GM23338 (cell line): ENCODE measurements at regions not wholly inside any gene's neighbourhood (a gene's known extent, or its start where the extent isn't known, plus 50 kb on each side); places are given as distances from the start of the nearest gene placed in this dataset.

Experiments
- ATAC-seq: fragments of 200-7000 bp; cut with Tn5 transposase; 3 replicates; pipeline ENCODE4 v1.9.1; 2020
- DNase-seq: peaks from one replicate; pipeline ENCODE4 v3.0.0-alpha.2; 2015; ENCODE audit warnings: low spot score
- H2AFZ ChIP-seq: fragments of 200-600 bp; sonication (generic); 2 replicates; pipeline ENCODE4 v1.8.0; 2016; ENCODE audit warnings: antibody characterized with exemption, mild to moderate bottlenecking, moderate library complexity
- H3F3A ChIP-seq: fragments of 200-600 bp; sonication (generic); replicated peaks from 2 replicates; pipeline ENCODE4 v1.8.0; 2017; ENCODE audit warnings: antibody characterized with exemption, mixed run types, low read depth
- H3K27ac ChIP-seq: fragments of 200-600 bp; sonication (generic); 2 replicates; pipeline ENCODE4 v1.6.1; 2016; ENCODE audit warnings: low read depth
- H3K27me3 ChIP-seq: fragments of 200-600 bp; sonication (generic); 2 replicates; pipeline ENCODE4 v1.8.0; 2016; ENCODE audit warnings: mild to moderate bottlenecking, mixed run types, moderate library complexity; ENCODE audit not compliant: insufficient read depth
- H3K36me3 ChIP-seq: fragments of 200-600 bp; sonication (generic); 2 replicates; pipeline ENCODE4 v1.8.0; 2016; ENCODE audit warnings: mild to moderate bottlenecking; ENCODE audit not compliant: insufficient read depth
- H3K4me1 ChIP-seq: fragments of 200-600 bp; sonication (generic); 2 replicates; pipeline ENCODE4 v1.8.0; 2016; ENCODE audit warnings: mild to moderate bottlenecking, moderate library complexity; ENCODE audit not compliant: insufficient read depth
- H3K4me2 ChIP-seq: fragments of 200-600 bp; sonication (generic); 2 replicates; pipeline ENCODE4 v1.7.1; 2017; ENCODE audit warnings: mixed run types
- H3K4me3 ChIP-seq: fragments of 200-600 bp; sonication (generic); 2 replicates; pipeline ENCODE4 v1.6.1; 2016; ENCODE audit warnings: mixed run types
- H3K79me2 ChIP-seq: fragments of 200-600 bp; sonication (generic); replicated peaks from 2 replicates; pipeline ENCODE4 v1.8.0; 2017; ENCODE audit warnings: mild to moderate bottlenecking; ENCODE audit not compliant: insufficient read depth
- H3K9me2 ChIP-seq: fragments of 200-600 bp; sonication (generic); 2 replicates; pipeline ENCODE4 v1.8.0; 2017; ENCODE audit not compliant: insufficient read depth
- H4K20me1 ChIP-seq: fragments of 200-600 bp; sonication (generic); replicated peaks from 2 replicates; pipeline ENCODE4 v1.8.0; 2017; ENCODE audit warnings: mild to moderate bottlenecking; ENCODE audit not compliant: insufficient read depth
- H3K27ac Mint-ChIP-seq: 2 replicates; pipeline ENCODE4 v1.8.0; 2020; ENCODE audit warnings: inconsistent platforms, mild to moderate bottlenecking, moderate library complexity, mixed read lengths
- H3K27me3 Mint-ChIP-seq: 3 replicates; pipeline ENCODE4 v1.8.0; 2022; ENCODE audit warnings: low read depth, mild to moderate bottlenecking, moderate library complexity, mixed read lengths, inconsistent platforms; ENCODE audit not compliant: insufficient read depth, poor library complexity
- H3K36me3 Mint-ChIP-seq: 3 replicates; pipeline ENCODE4 v1.8.0; 2021; ENCODE audit warnings: low read depth, mild to moderate bottlenecking, inconsistent platforms, moderate library complexity, mixed read lengths
- H3K4me1 Mint-ChIP-seq: 3 replicates; pipeline ENCODE4 v1.8.0; 2020; ENCODE audit warnings: mild to moderate bottlenecking, inconsistent platforms, mixed read lengths
- H3K4me3 Mint-ChIP-seq: 3 replicates; pipeline ENCODE4 v1.8.0; 2021; ENCODE audit warnings: moderate library complexity, mild to moderate bottlenecking, inconsistent platforms, mixed read lengths
- H3K9me3 Mint-ChIP-seq: 3 replicates; pipeline ENCODE4 v1.8.0; 2020; ENCODE audit warnings: moderate library complexity, mild to moderate bottlenecking, inconsistent platforms, mixed read lengths
- CTCF ChIP-seq, 2 experiments: fragments of 200-600 bp in 1 of 2; sonication (generic) in 1 of 2; conservative IDR thresholded peaks; 2 replicates each; pipeline versions ENCODE4 v1.5.1 to v1.6.1; 2016 to 2017; ENCODE audit warnings: antibody characterized with exemption in 2 of 2, low read depth in 2 of 2, mild to moderate bottlenecking in 2 of 2, moderate library complexity in 1 of 2
- ETS1 ChIP-seq: IDR thresholded peaks from 2 replicates; pipeline ENCODE4 v1.6.1; 2016; ENCODE audit warnings: antibody characterized with exemption
- JUNB ChIP-seq: IDR thresholded peaks from one replicate; pipeline ENCODE4 v1.6.1; 2016; ENCODE audit warnings: antibody characterized with exemption; ENCODE audit not compliant: unreplicated experiment
- POLR2AphosphoS5 ChIP-seq: IDR thresholded peaks from 2 replicates; pipeline ENCODE4 v1.6.1; 2016; ENCODE audit warnings: antibody characterized with exemption, low read depth
- REST ChIP-seq: IDR thresholded peaks from one replicate; pipeline ENCODE4 v1.6.1; 2018; ENCODE audit warnings: antibody characterized with exemption; ENCODE audit not compliant: unreplicated experiment
- STAT1 ChIP-seq: IDR thresholded peaks from one replicate; pipeline ENCODE4 v1.6.1; 2016; ENCODE audit warnings: antibody characterized with exemption; ENCODE audit not compliant: unreplicated experiment
- ZNF114 ChIP-seq: fragments of 250-450 bp; sonication (Bioruptor Pico); IDR thresholded peaks from 2 replicates; pipeline ENCODE4 v1.5.0; 2020; ENCODE audit warnings: mild to moderate bottlenecking, moderate library complexity
- ZNF331 ChIP-seq: fragments of 250-450 bp; sonication (Bioruptor Pico); IDR thresholded peaks from 2 replicates; pipeline ENCODE4 v1.5.0; 2020; ENCODE audit warnings: low read depth, mild to moderate bottlenecking, moderate library complexity
- ZNF462 ChIP-seq: fragments of 250-450 bp; sonication (Bioruptor Pico); IDR thresholded peaks from 2 replicates; pipeline ENCODE4 v1.5.0; 2020; ENCODE audit warnings: mild to moderate bottlenecking, moderate library complexity

GRCh38 chr12:67468549-67469245, 179.8 kb upstream of the DYRK2 start:
- peaks cover 20% of the 10 kb centered on the region for H3K4me1 Mint-ChIP-seq
- H3K9me3 Mint-ChIP-seq: no peaks in the 10 kb centered on the region
- Histone ChIP-seq H3K4me2 (no peak overlapping the region), H4K20me1 (no peaks in the 10 kb centered on the region), H3K4me1 (peaks cover 14% of the 10 kb centered on the region), H3K4me3 (no peak overlapping the region), H3K27me3 (no peaks in the 10 kb centered on the region), H2AFZ (peak overlapping the region; percentile 91; the same call in 1 of the 2 replicates), H3K36me3 (no peaks in the 10 kb centered on the region), H3K79me2 (no peaks in the 10 kb centered on the region), H3F3A (no peaks in the 10 kb centered on the region), H3K9me2 (0 out of 2 replicates have a peak, but pooled peaks cover 5% of the 10 kb centered on the region), H3K27ac (no peak overlapping the region)
- H3K27me3 Mint-ChIP-seq: no peaks in the 10 kb centered on the region
- DNase-seq: no peak
- no peak overlapping the region for H3K4me3 Mint-ChIP-seq
- no peak for ATAC-seq
- no peak overlapping the region for H3K27ac Mint-ChIP-seq
- no peaks in the 10 kb centered on the region for H3K36me3 Mint-ChIP-seq
- TF ChIP-seq ZNF331 (no peak), POLR2AphosphoS5 (no peak), ZNF462 (CRISPR knock-in tag) (no peak), JUNB (no peak)

- ATAC-seq (peak; percentile 87), DNase-seq (peak; percentile 54)
- Mint-ChIP-seq H3K4me1 (peaks cover 28% of the 10 kb centered on the region), H3K9me3 (no peaks in the 10 kb centered on the region), H3K36me3 (no peaks in the 10 kb centered on the region), H3K27ac (peak overlapping the region; percentile 24; the same call in 1 of the 2 replicates), H3K27me3 (no peaks in the 10 kb centered on the region), H3K4me3 (no peak overlapping the region)
- peak overlapping the region; percentile 91 for H2AFZ ChIP-seq
- H3K4me1 ChIP-seq: peaks cover 23% of the 10 kb centered on the region
- H3K27ac ChIP-seq: no peak overlapping the region
- no peaks in the 10 kb centered on the region for H3K36me3 ChIP-seq
- H3F3A ChIP-seq: no peaks in the 10 kb centered on the region
- H3K27me3 ChIP-seq: no peaks in the 10 kb centered on the region
- H3K4me2 ChIP-seq: peak overlapping the region; percentile 62
- 0 out of 2 replicates have a peak, but pooled peaks cover 5% of the 10 kb centered on the region for H3K9me2 ChIP-seq
- H4K20me1 ChIP-seq: no peaks in the 10 kb centered on the region
- H3K4me3 ChIP-seq: no peak overlapping the region
- H3K79me2 ChIP-seq: no peaks in the 10 kb centered on the region
- TF ChIP-seq STAT1 (no peak), REST (no peak), ZNF114 (no peak), ETS1 (no peak), ZNF331 (no peak), CTCF (conservative IDR thresholded peaks at IDR 0.05; ENCODE audit: low read depth in 2 of 2) (no peak)
Measured at GRCh38 chr12:67469666-67470065, 178.9 kb upstream of the DYRK2 start.
